ENCODE measurements at regions not wholly inside any gene's neighbourhood (a gene's known extent, or its start where the extent isn't known, plus 50 kb on each side); places are given as distances from the start of the nearest gene placed in this dataset.

- no TSS peak for BruUV-seq (replicated peaks)
- H3K9me3 ChIP-seq (replicated peaks; ENCODE audit: control insufficient read depth, insufficient read depth, low read length), result no peaks in the 10 kb centered on the region
- no peak overlapping the region for H3K9ac ChIP-seq (replicated peaks; ENCODE audit: extremely low read depth, insufficient read depth, low read length)
- H3K36me3 ChIP-seq (ENCODE audit: control insufficient read depth in 2 of 2, extremely low read depth in 1 of 2, insufficient read depth in 2 of 2, low read length in 2 of 2), result no peaks in the 10 kb centered on the region
- H4K20me1 ChIP-seq (replicated peaks; ENCODE audit: control insufficient read depth, extremely low read depth, insufficient read depth, low read length), result no peaks in the 10 kb centered on the region
- ChIA-PET POLR2A (no interaction called here), CTCF (no interaction called here)
- H2AFZ ChIP-seq (ENCODE audit: low read depth, low read length), result no peak overlapping the region
- no peak for FAIRE-seq
- no peaks in the 10 kb centered on the region for H3K4me1 ChIP-seq (ENCODE audit: control insufficient read depth, extremely low read depth, insufficient read depth, low read length)
- no peaks in the 10 kb centered on the region for H3K27me3 ChIP-seq (ENCODE audit: control insufficient read depth in 2 of 2, insufficient read depth in 2 of 2, low read length in 2 of 2)
- no peak overlapping the region for H3K4me3 ChIP-seq (replicated peaks in 1 of 3; ENCODE audit: insufficient read depth in 1 of 3, low read depth in 1 of 3, low read length in 3 of 3)
- no peak for DNase-seq (ENCODE audit: low read depth, low spot score)
- intact Hi-C loops (cut with micrococcal nuclease) (no loop called here), dilution Hi-C loops (cut with MboI; ENCODE audit: extremely low pct_ligation_motif_present, low sequenced_read_pairs) (no loop called here)
- H3K27ac ChIP-seq (ENCODE audit: insufficient read depth, low read depth, low read length), result no peak overlapping the region
- no peaks in the 10 kb centered on the region for H3K79me2 ChIP-seq (ENCODE audit: control insufficient read depth, insufficient read depth, low read length)
- no peaks in the 10 kb centered on the region for H3K9me1 ChIP-seq (replicated peaks; ENCODE audit: control insufficient read depth, extremely low read depth, insufficient read depth, low read length)
- TF ChIP-seq MYC (IDR thresholded peaks at IDR 0.05; ENCODE audit: low read depth, low read length) (no peak), MAX (IDR thresholded peaks at IDR 0.05; ENCODE audit: insufficient read depth, insufficient read length) (no peak), GATA2 (IDR thresholded peaks at IDR 0.05; ENCODE audit: insufficient read depth, insufficient read length, low read depth, low read length) (no peak), EZH2 (IDR thresholded peaks at IDR 0.05; ENCODE audit: borderline replicate concordance, low read depth, low read length, severe bottlenecking) (no peak), FOS (IDR thresholded peaks at IDR 0.05; ENCODE audit: borderline replicate concordance, insufficient read depth, low read length) (no peak), CTCF (IDR thresholded peaks at IDR 0.05; ENCODE audit: extremely low read depth in 1 of 2, insufficient read depth in 1 of 2, low read depth in 1 of 2, low read length in 2 of 2) (no peak), POLR2A (IDR thresholded peaks at IDR 0.05; ENCODE audit: low read depth, low read length) (no peak), POLR2AphosphoS5 (IDR thresholded peaks at IDR 0.05; ENCODE audit: insufficient read depth, low read depth, low read length) (no peak), JUN (IDR thresholded peaks at IDR 0.05; ENCODE audit: borderline replicate concordance, insufficient read depth, insufficient read length, low read depth) (no peak)
- no peak overlapping the region for H3K4me2 ChIP-seq (ENCODE audit: insufficient read depth, low read length)
Measured at GRCh38 chr2:76567478-76567877, 856.8 kb upstream of the GCFC2 start.

Data from endothelial cell of umbilical vein (primary cell).